Parathyroid adenoma (tissue), 2 donors: ENCODE measurements at regions not wholly inside any gene's neighbourhood (a gene's known extent, or its start where the extent isn't known, plus 50 kb on each side); places are given as distances from the start of the nearest gene placed in this dataset.

ENCODE experiments used
- H2AFZ ChIP-seq: fragments of 300-600 bp; sonication (generic); one replicate; pipeline ENCODE4 v1.7.0; 2017; ENCODE audit warnings: antibody characterized with exemption, mild to moderate bottlenecking
- H3K27ac ChIP-seq: fragments of 300-600 bp; sonication (generic); one replicate; pipeline ENCODE4 v1.7.0; 2017
- H3K27me3 ChIP-seq: fragments of 300-600 bp; sonication (generic); one replicate; pipeline ENCODE4 v1.7.0; 2017; ENCODE audit warnings: low read length; ENCODE audit not compliant: control insufficient read depth, insufficient read depth
- H3K36me3 ChIP-seq: fragments of 300-600 bp; sonication (generic); one replicate; pipeline ENCODE4 v1.7.0; 2017; ENCODE audit warnings: low read length; ENCODE audit not compliant: control insufficient read depth, insufficient read depth
- H3K4me1 ChIP-seq: fragments of 300-600 bp; sonication (generic); one replicate; pipeline ENCODE4 v1.7.0; 2017; ENCODE audit warnings: control low read depth
- H3K4me2 ChIP-seq: fragments of 300-600 bp; sonication (generic); one replicate; pipeline ENCODE4 v1.7.0; 2017; ENCODE audit warnings: low read length
- H3K4me3 ChIP-seq: fragments of 300-600 bp; sonication (generic); one replicate; pipeline ENCODE4 v1.7.0; 2017; ENCODE audit warnings: low read depth, low read length
- H3K79me2 ChIP-seq: fragments of 300-600 bp; sonication (generic); one replicate; pipeline ENCODE4 v1.7.0; 2017; ENCODE audit warnings: control low read depth
- H3K9ac ChIP-seq: fragments of 300-600 bp; sonication (generic); one replicate; pipeline ENCODE4 v1.7.0; 2017; ENCODE audit warnings: mild to moderate bottlenecking
- H3K9me3 ChIP-seq: fragments of 300-600 bp; sonication (generic); one replicate; pipeline ENCODE4 v1.7.0; 2017; ENCODE audit warnings: low read length; ENCODE audit not compliant: control insufficient read depth
- CTCF ChIP-seq: fragments of 300-600 bp; sonication (generic); IDR thresholded peaks from one replicate; pipeline ENCODE4 v1.7.0; 2017; ENCODE audit warnings: antibody characterized with exemption, mild to moderate bottlenecking
- donor health status: primary hyperparathyroidism.

- TF ChIP-seq CTCF, result no peak
These were observed 1364.3 kb downstream of the EFNA5 start for GRCh38 chr5:106306313-106307028.

GRCh38 chr5:106303911-106304310, 1366.8 kb downstream of the EFNA5 start:
- no peaks in the 10 kb centered on the region for H3K79me2 ChIP-seq
- H3K36me3 ChIP-seq, result no peaks in the 10 kb centered on the region
- no peaks in the 10 kb centered on the region for H3K4me1 ChIP-seq

More at GRCh38 chr5:106306313-106307028, 1364.3 kb downstream of the EFNA5 start:
- H3K27me3 ChIP-seq, result no peaks in the 10 kb centered on the region
- no peaks in the 10 kb centered on the region for H3K9me3 ChIP-seq
- H3K4me2 ChIP-seq, result no peak overlapping the region
- H3K9ac ChIP-seq, result no peak overlapping the region
- no peaks in the 10 kb centered on the region for H3K36me3 ChIP-seq
- no peaks in the 10 kb centered on the region for H3K4me1 ChIP-seq
- H3K79me2 ChIP-seq, result no peaks in the 10 kb centered on the region
- no peak overlapping the region for H3K4me3 ChIP-seq
- H2AFZ ChIP-seq, result no peak overlapping the region
- H3K27ac ChIP-seq, result no peak overlapping the region

GRCh38 chr5:106292654-106293053, 1378.1 kb downstream of the EFNA5 start:
- Histone ChIP-seq H2AFZ (no peak overlapping the region), H3K27ac (no peak overlapping the region)

More at GRCh38 chr5:106303911-106304310, 1366.8 kb downstream of the EFNA5 start:
- Histone ChIP-seq H3K4me3 (no peak overlapping the region), H2AFZ (no peak overlapping the region), H3K27ac (no peak overlapping the region), H3K9me3 (no peaks in the 10 kb centered on the region), H3K9ac (no peak overlapping the region), H3K4me2 (no peak overlapping the region), H3K27me3 (no peaks in the 10 kb centered on the region)
- TF ChIP-seq CTCF, result no peak

GRCh38 chr5:106290841-106291240, 1379.9 kb downstream of the EFNA5 start:
- Histone ChIP-seq H3K4me2 (no peak overlapping the region), H3K79me2 (no peaks in the 10 kb centered on the region), H3K4me1 (no peaks in the 10 kb centered on the region), H3K4me3 (no peak overlapping the region), H3K9ac (no peak overlapping the region), H3K27me3 (no peaks in the 10 kb centered on the region), H3K9me3 (no peaks in the 10 kb centered on the region), H2AFZ (no peak overlapping the region), H3K36me3 (no peaks in the 10 kb centered on the region), H3K27ac (no peak overlapping the region)
- TF ChIP-seq CTCF, result no peak

More at GRCh38 chr5:106292654-106293053, 1378.1 kb downstream of the EFNA5 start:
- no peak for TF ChIP-seq CTCF
- Histone ChIP-seq H3K4me3 (no peak overlapping the region), H3K4me2 (no peak overlapping the region), H3K79me2 (no peaks in the 10 kb centered on the region), H3K4me1 (no peaks in the 10 kb centered on the region), H3K9ac (no peak overlapping the region), H3K27me3 (no peaks in the 10 kb centered on the region), H3K36me3 (no peaks in the 10 kb centered on the region), H3K9me3 (no peaks in the 10 kb centered on the region)

- Histone ChIP-seq H3K36me3 (no peaks in the 10 kb centered on the region), H2AFZ (no peak overlapping the region), H3K4me2 (no peak overlapping the region), H3K9ac (no peak overlapping the region), H3K79me2 (no peaks in the 10 kb centered on the region), H3K4me1 (no peaks in the 10 kb centered on the region), H3K4me3 (no peak overlapping the region), H3K9me3 (no peaks in the 10 kb centered on the region), H3K27me3 (no peaks in the 10 kb centered on the region), H3K27ac (no peak overlapping the region)
- no peak for TF ChIP-seq CTCF
These were observed 1381.8 kb downstream of the EFNA5 start for GRCh38 chr5:106288979-106289378.
